K562 (cell line): ENCODE measurements at regions not wholly inside any gene's neighbourhood (a gene's known extent, or its start where the extent isn't known, plus 50 kb on each side); places are given as distances from the start of the nearest gene placed in this dataset.

Source experiments
- ATAC-seq: fragments of 200-7000 bp; cut with Tn5 transposase; 3 replicates; pipeline ENCODE4 v1.9.1; 2020; ENCODE audit warnings: moderate library complexity
- BruUV-seq: library from RNA; stranded (reverse); fragments of 400-500 nt; replicated peaks from 2 replicates; lab custom pipeline; 2021; lab: Mats Ljungman, UMichigan
- CTCF ChIA-PET: fragments of 300-600 bp; formaldehyde crosslinking; extraction: SDS; loops from one replicate; lab custom pipeline; 2021; ENCODE audit warnings: low intra/inter-chr PET ratio; lab: Yijun Ruan, JAX
- POLR2A ChIA-PET: fragments of 300-600, 350-650 bp; sonication (Branson Sonifier 250); formaldehyde crosslinking; extraction: SDS; loops from one replicate; lab custom pipeline; 2021; ENCODE audit warnings: antibody characterized with exemption, inconsistent platforms; lab: Yijun Ruan, JAX
- DNase-seq, 4 experiments: peaks; one replicate each; pipeline versions ENCODE4 v3.0.0 to v3.0.0-alpha.2; 2011 to 2018; ENCODE audit warnings: low spot score in 3 of 4, mixed read lengths in 3 of 4; ENCODE audit errors: extremely low read depth in 1 of 4
- FAIRE-seq: peaks from 2 replicates; lab custom pipeline; 2011; peaks lifted over from hg19 to GRCh38; lab: Jason Lieb, UNC
- H2AFZ ChIP-seq: 2 replicates; pipeline ENCODE4 v1.6.0; 2011; ENCODE audit warnings: low read depth, low read length, control low read depth, inconsistent platforms
- H3K27ac ChIP-seq: fragments of 200-600 bp; 3 replicates; pipeline ENCODE4 v1.8.0; 2011; ENCODE audit warnings: low read depth, mild to moderate bottlenecking, control low read depth, inconsistent platforms, low read length, moderate library complexity, mixed read lengths; ENCODE audit errors: extremely low read depth
- H3K27me3 ChIP-seq, 2 experiments: fragments of 300-600 bp in 1 of 2; 2 replicates in 1 of 2; 3 replicates in 1 of 2; pipeline versions ENCODE4 v1.6.0 to v1.8.0; 2011; ENCODE audit warnings: inconsistent platforms in 2 of 2, low read length in 2 of 2, mild to moderate bottlenecking in 1 of 2, mixed read lengths in 1 of 2, moderate library complexity in 1 of 2; ENCODE audit not compliant: control insufficient read depth in 2 of 2, insufficient read depth in 2 of 2
- H3K36me3 ChIP-seq: fragments of 300-600 bp; 3 replicates; pipeline ENCODE4 v1.8.0; 2011; ENCODE audit warnings: mild to moderate bottlenecking, low read length, inconsistent platforms; ENCODE audit not compliant: control insufficient read depth, insufficient read depth
- H3K4me1 ChIP-seq, 2 experiments: fragments of 200-600 bp in 1 of 2; replicated peaks in 1 of 2; 2 replicates in 1 of 2; 3 replicates in 1 of 2; pipeline versions ENCODE4 v1.5.1 to v1.8.0; 2011; ENCODE audit warnings: inconsistent platforms in 2 of 2, low read length in 2 of 2, mild to moderate bottlenecking in 1 of 2, mixed read lengths in 1 of 2, moderate library complexity in 1 of 2; ENCODE audit not compliant: control insufficient read depth in 2 of 2, insufficient read depth in 2 of 2
- H3K4me2 ChIP-seq: 2 replicates; pipeline ENCODE4 v1.6.1; 2011; ENCODE audit warnings: low read length, control low read depth, inconsistent platforms, mixed read lengths; ENCODE audit not compliant: insufficient read depth
- H3K4me3 ChIP-seq: fragments of 200-600 bp; sonication (generic), shearing (Covaris generic); 2 replicates; pipeline ENCODE4 v1.5.1; 2016; ENCODE audit warnings: control low read depth, inconsistent platforms
- H3K79me2 ChIP-seq: fragments of 200-600 bp; 3 replicates; pipeline ENCODE4 v1.8.0; 2011; ENCODE audit warnings: low read length, inconsistent platforms; ENCODE audit not compliant: control insufficient read depth, insufficient read depth
- H3K9ac ChIP-seq, 2 experiments: 2 replicates each; pipeline versions ENCODE4 v1.6.0 to v1.6.1; 2011; ENCODE audit warnings: low read depth in 2 of 2, low read length in 2 of 2, control low read depth in 1 of 2, inconsistent platforms in 1 of 2, mild to moderate bottlenecking in 1 of 2, mixed read lengths in 1 of 2; ENCODE audit not compliant: insufficient read depth in 1 of 2
- H3K9me1 ChIP-seq: one replicate; pipeline ENCODE4 v1.6.0; 2011; ENCODE audit warnings: inconsistent platforms, mild to moderate bottlenecking, low read length, moderate library complexity; ENCODE audit not compliant: control insufficient read depth, insufficient read depth
- H3K9me3 ChIP-seq: replicated peaks from 2 replicates; pipeline ENCODE4 v1.5.1; 2011; ENCODE audit warnings: low read depth, low read length, inconsistent platforms; ENCODE audit not compliant: control insufficient read depth, insufficient read depth
- H4K20me1 ChIP-seq: replicated peaks from 2 replicates; pipeline ENCODE4 v1.6.1; 2011; ENCODE audit warnings: low read length, inconsistent platforms, mixed read lengths; ENCODE audit not compliant: control insufficient read depth, insufficient read depth
- BACH1 ChIP-seq: fragments of 200-800 bp; sonication (Bioruptor generic); IDR thresholded peaks from 2 replicates; pipeline ENCODE4 v1.6.1; 2016; ENCODE audit warnings: missing genetic modification characterization, missing compliant biosample characterization
- KLF13 ChIP-seq: fragments of 450-650 bp; IDR thresholded peaks from 2 replicates; pipeline ENCODE4 v1.6.1; 2016; ENCODE audit warnings: missing genetic modification characterization, low read depth, mild to moderate bottlenecking, missing compliant biosample characterization, moderate library complexity, borderline replicate concordance
- MTA3 ChIP-seq: fragments of 450-650 bp; formaldehyde crosslinking; IDR thresholded peaks from 2 replicates; pipeline ENCODE4 v1.6.1; 2017; ENCODE audit warnings: mild to moderate bottlenecking, borderline replicate concordance
- WGBS: fragments of 100-300 bp; shearing (Covaris generic); methylation state at CpG from one replicate; pipeline ENCODE4 v1.1.6; 2016; ENCODE audit warnings: low coverage, mixed read lengths; ENCODE audit not compliant: insufficient coverage; ENCODE audit errors: missing lambda C conversion rate; 5-methylcytosine and 5-hydroxymethylcytosine counted together
- in situ Hi-C: fragments of 300-500 bp; cut with MboI; formaldehyde crosslinking; loops from 4 replicates; pipeline ENCODE4 v1.15.0; 2018; ENCODE audit warnings: inconsistent platforms, mixed read lengths
- intact Hi-C: fragments of 100-400 bp; cut with micrococcal nuclease; formaldehyde crosslinking; loops from 2 replicates; pipeline ENCODE4 v1.14.2; 2022
- TF ChIP-seq, protein P1 (sequence below): fragments of 450-650 bp; IDR thresholded peaks from 2 replicates; pipeline ENCODE4 v1.6.1; 2016; ENCODE audit warnings: low read depth

GRCh38 chr2:226011716-226012450 lies 612.4 kb downstream of the NYAP2 start:
- no peaks in the 10 kb centered on the region for H3K27me3 ChIP-seq
- in situ Hi-C loops (no loop called here), intact Hi-C loops (no loop called here)
- H3K4me1 ChIP-seq, result no peaks in the 10 kb centered on the region
- ChIA-PET POLR2A (no interaction called here), CTCF (interaction anchor here (0.7 kb wide), 1 partner anchor 688 kb away, joined by 3 read pairs; no protein-coding TSS in a partner anchor)
- no peak overlapping the region for H3K4me2 ChIP-seq
- H4K20me1 ChIP-seq, result no peaks in the 10 kb centered on the region
- no peak overlapping the region for H3K9ac ChIP-seq
- no peak overlapping the region for H3K4me3 ChIP-seq
- H2AFZ ChIP-seq, result no peak overlapping the region
- WGBS, result 8% methylated on average over 8 of the region's 10 CpGs
- no peak for ATAC-seq
- no peak for FAIRE-seq
- no peak for DNase-seq
- H3K36me3 ChIP-seq, result no peaks in the 10 kb centered on the region
- no peaks in the 10 kb centered on the region for H3K9me1 ChIP-seq
- no peaks in the 10 kb centered on the region for H3K79me2 ChIP-seq
- no TSS peak for BruUV-seq
- no peaks in the 10 kb centered on the region; the same call in 1 of the 2 replicates for H3K9me3 ChIP-seq
- no peak overlapping the region for H3K27ac ChIP-seq
- TF ChIP-seq BACH1 (tag), result no peak
- no peak for TF ChIP-seq MTA3
- TF ChIP-seq, protein P1, sequence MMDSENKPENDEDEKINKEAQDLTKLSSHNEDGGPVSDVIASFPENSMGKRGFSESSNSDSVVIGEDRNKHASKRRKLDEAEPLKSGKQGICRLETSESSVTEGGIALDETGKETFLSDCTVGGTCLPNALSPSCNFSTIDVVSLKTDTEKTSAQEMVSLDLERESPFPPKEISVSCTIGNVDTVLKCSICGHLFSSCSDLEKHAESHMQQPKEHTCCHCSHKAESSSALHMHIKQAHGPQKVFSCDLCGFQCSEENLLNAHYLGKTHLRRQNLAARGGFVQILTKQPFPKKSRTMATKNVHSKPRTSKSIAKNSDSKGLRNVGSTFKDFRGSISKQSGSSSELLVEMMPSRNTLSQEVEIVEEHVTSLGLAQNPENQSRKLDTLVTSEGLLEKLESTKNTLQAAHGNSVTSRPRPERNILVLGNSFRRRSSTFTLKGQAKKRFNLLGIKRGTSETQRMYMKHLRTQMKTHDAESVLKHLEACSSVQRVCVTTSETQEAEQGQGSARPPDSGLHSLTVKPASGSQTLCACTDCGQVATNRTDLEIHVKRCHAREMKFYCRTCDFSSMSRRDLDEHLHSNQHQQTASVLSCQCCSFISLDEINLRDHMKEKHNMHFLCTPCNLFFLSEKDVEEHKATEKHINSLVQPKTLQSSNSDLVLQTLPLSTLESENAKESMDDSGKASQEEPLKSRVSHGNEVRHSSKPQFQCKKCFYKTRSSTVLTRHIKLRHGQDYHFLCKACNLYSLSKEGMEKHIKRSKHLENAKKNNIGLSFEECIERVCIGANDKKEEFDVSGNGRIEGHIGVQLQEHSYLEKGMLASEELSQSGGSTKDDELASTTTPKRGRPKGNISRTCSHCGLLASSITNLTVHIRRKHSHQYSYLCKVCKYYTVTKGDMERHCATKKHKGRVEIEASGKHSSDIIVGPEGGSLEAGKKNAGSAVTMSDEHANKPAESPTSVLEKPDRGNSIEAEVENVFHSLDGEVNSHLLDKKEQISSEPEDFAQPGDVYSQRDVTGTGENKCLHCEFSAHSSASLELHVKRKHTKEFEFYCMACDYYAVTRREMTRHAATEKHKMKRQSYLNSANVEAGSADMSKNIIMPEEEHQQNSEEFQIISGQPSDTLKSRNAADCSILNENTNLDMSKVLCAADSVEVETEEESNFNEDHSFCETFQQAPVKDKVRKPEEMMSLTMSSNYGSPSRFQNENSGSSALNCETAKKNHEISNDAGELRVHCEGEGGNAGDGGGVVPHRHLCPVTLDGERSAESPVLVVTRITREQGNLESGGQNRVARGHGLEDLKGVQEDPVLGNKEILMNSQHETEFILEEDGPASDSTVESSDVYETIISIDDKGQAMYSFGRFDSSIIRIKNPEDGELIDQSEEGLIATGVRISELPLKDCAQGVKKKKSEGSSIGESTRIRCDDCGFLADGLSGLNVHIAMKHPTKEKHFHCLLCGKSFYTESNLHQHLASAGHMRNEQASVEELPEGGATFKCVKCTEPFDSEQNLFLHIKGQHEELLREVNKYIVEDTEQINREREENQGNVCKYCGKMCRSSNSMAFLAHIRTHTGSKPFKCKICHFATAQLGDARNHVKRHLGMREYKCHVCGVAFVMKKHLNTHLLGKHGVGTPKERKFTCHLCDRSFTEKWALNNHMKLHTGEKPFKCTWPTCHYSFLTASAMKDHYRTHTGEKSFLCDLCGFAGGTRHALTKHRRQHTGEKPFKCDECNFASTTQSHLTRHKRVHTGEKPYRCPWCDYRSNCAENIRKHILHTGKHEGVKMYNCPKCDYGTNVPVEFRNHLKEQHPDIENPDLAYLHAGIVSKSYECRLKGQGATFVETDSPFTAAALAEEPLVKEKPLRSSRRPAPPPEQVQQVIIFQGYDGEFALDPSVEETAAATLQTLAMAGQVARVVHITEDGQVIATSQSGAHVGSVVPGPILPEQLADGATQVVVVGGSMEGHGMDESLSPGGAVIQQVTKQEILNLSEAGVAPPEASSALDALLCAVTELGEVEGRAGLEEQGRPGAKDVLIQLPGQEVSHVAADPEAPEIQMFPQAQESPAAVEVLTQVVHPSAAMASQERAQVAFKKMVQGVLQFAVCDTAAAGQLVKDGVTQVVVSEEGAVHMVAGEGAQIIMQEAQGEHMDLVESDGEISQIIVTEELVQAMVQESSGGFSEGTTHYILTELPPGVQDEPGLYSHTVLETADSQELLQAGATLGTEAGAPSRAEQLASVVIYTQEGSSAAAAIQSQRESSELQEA, result no peak
- TF ChIP-seq KLF13 (tag), result no peak
